NK-92 (cell line): ENCODE measurements at regions not wholly inside any gene's neighbourhood (a gene's known extent, or its start where the extent isn't known, plus 50 kb on each side); places are given as distances from the start of the nearest gene placed in this dataset.

Experiments used
- DNase-seq: peaks from one replicate; lab custom pipeline; 2025; ENCODE audit not compliant: unreplicated experiment; lab: John Stamatoyannopoulos, UW

- DNase-seq, result no peak
Measured at GRCh38 chr22:49095366-49095765, 732.3 kb downstream of the BRD1 start.

DNA sequence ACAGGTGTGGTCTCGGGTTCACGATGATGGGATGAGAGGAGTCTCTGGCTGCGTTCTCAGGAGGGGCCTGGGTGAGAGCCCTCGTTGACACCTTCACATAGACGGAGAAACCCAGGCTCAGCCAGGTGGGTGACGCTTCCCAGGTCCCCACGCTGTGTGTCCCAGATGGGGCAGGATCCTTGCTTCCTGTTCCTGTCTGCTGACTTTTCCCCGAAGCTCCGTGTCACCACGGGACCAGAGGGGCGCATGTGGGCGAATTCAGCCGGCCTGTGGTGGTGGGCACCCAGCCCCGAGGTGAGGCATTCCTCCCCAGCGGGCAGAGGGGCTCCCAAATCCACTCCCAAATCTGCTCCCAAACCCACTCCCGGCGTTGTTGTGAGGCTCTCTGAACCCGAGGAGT is 732.8 kb downstream of the BRD1 start:
- DNase-seq, result no peak

DNA sequence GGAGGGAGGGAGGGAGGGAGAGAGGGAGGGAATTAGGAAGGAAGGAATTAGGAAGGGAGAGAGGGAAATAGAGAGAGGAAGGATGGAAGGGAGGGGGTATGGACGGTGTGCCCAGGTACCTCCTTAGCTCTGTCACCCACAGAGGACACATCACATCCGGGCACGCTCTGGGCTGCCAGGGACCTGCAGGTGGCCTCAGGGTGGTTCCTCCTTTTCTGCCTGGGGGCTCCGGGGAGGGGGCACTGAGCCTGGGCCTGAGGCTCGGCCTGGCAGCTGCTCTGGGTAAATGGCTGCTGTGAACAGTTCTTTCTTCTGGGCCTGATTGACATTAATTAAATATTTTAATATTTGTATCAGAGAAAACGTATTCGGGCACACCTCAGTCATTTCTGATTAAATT is 733.5 kb downstream of the BRD1 start:
- DNase-seq, result no peak

GRCh38 chr22:49093192-49093880 is 734.3 kb downstream of the BRD1 start:
- no peak for DNase-seq

GRCh38 chr22:49092716-49093115 is 735.0 kb downstream of the BRD1 start:
- DNase-seq, result no peak

DNA sequence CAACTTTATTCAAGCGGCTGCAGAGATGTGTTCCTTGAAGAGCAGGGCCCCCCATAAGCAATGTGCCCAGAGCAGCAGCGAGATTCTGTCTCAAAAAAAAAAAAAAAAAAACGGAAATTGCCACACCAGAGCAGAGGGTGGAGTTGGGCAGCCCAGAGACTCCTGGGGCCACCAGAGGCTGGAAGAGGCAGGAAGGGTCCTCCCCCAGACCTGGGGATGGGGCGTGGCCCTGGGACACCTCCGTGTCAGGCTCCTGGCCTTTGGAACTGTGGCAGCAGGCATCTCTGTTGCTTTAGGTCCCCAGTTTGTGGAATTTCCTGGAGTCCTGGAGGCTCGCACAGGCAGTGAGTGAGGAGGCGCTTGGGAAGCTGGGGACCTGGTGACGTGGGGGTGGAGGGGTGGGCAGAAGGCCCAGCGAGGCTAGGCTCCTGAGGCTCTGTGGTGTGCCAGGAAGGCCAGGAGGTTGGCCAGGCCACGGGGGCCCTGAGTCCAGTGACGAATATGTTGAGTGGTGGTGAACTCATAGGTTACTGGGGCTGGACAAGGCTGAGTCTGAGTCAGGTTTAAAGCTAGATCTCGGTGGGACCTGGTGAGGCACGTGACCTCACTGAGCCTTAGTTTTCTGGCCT is 735.6 kb downstream of the BRD1 start:
- DNase-seq, result no peak

- no peak for DNase-seq
Measured at GRCh38 chr22:49091451-49091850, 736.2 kb downstream of the BRD1 start.

- no peak for DNase-seq
Measured at GRCh38 chr22:49090853-49091135, 736.9 kb downstream of the BRD1 start.

GRCh38 chr22:49090061-49090852 is 737.4 kb downstream of the BRD1 start:
- DNase-seq, result no peak

- no peak for DNase-seq
Measured at GRCh38 chr22:49088801-49089791, 738.6 kb downstream of the BRD1 start.

DNA sequence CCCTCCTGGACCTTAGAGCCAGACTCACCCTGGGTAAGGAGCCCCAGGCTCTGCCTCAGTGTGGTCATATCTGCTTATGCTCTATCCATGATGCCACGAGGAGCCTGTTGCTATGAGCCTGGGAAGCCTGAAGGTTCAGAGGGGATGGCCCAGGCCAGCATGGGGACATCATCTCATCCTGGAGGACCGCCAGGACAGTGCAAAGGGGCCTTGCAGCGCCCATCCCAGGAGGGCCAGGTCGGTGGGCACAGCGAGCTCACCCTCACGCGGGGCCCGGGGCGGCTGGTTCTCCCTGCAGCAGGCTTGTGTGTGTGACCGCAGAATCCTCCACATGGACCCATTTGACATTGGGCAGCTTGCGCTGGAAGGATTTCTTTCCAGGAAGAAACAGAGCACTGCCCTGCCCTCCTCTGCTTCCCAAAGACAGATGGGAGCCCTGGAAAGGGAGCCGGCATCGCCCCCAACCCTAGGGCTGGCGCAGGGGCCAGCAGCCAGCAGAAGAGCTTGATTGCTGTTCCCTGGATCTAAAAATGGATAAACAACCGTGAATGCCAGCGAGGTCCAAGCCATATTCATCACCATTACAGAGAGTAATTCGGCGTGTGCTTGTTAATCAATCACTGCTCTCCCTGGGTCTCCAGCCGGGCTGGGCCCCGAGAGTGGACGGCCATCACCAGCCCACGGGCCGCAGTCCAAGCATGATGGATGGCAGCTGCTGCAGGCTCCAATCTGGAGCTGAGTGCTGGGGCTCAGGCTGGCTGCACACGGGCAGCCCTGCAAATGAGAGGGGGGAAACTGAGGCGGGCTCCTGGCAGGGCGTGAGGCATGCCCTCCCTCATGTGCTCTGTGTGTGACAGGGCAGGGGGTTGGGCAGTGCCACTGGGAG is 739.7 kb downstream of the BRD1 start:
- DNase-seq, result no peak

GRCh38 chr22:49087198-49087597 is 740.5 kb downstream of the BRD1 start:
- DNase-seq, result no peak

DNA sequence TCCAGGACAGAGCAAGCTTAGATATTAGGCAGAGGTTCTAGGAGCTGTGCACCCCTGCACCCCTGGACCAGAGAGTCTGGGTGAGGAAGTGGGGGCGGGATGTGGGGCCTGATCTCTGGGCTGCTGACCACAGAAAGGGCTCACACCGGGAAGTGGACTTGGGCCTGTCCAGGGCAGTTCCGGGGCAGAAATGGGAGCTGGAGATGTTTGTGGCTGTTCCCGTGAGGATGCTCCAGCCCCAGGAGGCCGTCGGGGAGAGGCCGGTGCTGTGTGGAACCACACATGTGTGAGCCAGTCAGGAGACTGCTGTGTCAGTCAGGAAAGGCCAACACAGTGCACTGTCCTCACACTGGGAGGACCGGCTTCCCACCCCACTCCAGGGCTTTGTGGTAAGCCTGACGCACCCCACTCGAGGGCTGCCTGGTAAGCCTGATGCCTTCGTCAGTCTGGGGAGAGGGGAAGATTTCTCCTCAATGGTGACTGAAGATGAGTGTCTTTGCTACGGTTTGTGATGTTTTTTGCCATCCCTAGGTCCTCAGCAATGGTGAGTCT is 741.0 kb downstream of the BRD1 start:
- DNase-seq, result no peak

- no peak for DNase-seq
Measured at GRCh38 chr22:49086181-49086580, 741.5 kb downstream of the BRD1 start.

GRCh38 chr22:49084206-49084605 is 743.5 kb downstream of the BRD1 start:
- no peak for DNase-seq

- no peak for DNase-seq
Measured at GRCh38 chr22:49083607-49084006, 744.1 kb downstream of the BRD1 start.

DNA sequence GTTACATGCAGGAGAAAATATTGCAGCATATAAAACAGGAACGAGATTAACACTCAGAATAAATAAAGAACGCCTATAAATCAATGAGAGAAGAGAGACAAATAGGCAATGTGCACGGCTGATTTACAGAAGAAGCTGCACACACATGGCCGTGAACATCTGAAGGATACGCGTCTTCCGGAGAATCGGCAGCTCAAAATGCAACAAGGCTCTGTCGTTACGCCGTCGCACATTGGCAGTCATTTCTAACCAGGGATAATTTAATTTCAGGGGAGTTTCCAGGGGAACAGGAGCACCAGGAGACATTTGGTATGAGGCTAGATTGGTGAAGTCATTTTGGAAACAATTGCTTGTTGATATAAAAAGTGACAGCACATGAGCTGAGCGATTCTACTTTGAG is 745.2 kb downstream of the BRD1 start:
- DNase-seq, result no peak

DNA sequence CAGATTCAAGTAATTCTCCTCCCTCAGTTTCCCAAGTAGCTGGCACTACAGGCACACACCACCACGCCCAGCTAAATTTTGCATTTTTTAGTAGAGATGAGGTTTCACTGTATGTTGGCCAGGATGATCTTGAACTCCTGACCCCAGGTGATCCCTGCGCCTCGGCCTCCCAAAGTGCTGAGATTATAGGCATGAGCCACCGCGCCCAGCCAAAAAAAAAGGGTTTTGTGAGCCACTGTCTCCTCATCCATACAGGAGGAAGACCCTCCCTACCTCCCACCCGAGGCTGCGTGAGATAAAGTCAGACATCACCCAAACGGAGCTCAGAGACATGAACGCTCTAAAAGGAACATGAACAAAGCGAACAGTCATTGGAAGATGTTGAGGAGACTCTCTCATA is 745.7 kb downstream of the BRD1 start:
- DNase-seq, result no peak

DNA sequence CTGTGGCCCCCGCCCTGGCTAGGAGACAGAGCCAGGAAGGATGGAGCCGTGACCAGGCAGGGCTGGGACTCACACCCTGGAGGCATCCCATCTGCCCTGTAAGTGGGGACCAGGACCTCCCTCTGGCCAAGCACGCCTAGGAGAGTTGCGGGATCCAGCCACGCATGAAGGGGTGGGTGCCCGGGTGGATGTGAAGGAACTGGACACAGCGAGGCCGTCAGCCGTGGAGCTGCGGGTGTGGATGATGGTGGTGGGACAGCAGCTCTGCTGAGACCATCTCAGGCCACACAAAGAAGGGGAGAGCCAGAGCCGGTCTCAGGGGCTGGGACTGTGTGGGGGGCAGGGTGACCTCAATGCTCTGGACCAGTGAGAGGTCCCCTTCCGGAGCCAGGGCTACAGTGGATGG is 746.4 kb downstream of the BRD1 start:
- DNase-seq, result no peak

DNA sequence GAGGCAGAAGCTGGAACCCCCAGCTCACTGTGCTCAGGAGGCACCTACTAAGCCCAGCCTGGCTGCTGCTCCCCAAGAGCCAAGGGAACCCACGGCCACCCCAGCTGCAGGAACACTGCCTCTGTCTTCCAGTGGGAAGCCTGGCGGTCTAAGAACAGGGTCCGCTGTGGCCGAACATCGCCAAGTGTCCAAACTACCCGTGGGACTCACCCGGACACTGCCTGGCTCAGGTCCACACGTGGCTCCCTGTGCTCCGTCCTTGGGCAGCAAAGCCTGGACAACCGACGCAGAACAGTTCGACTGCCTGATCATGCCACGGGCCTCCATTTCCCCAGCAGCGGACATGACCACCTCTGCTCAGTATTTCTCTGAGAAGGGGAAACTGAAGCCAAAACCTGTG is 747.0 kb downstream of the BRD1 start:
- DNase-seq, result no peak
